SU-DHL-6 (cell line): ENCODE measurements at regions not wholly inside any gene's neighbourhood (a gene's known extent, or its start where the extent isn't known, plus 50 kb on each side); places are given as distances from the start of the nearest gene placed in this dataset.

Experiments used
- CTCF ChIP-seq: fragments of 200-600 bp; sonication (generic); IDR thresholded peaks from one replicate; pipeline ENCODE4 v1.5.1; 2017; ENCODE audit warnings: antibody characterized with exemption, mild to moderate bottlenecking, low read length, moderate library complexity; ENCODE audit not compliant: insufficient read depth, poor library complexity, severe bottlenecking
- EZH2phosphoT487 ChIP-seq: fragments of 200-600 bp; sonication (generic), shearing (Covaris generic); conservative IDR thresholded peaks from 2 replicates; pipeline ENCODE4 v1.6.1; 2018; ENCODE audit warnings: mild to moderate bottlenecking, antibody characterized with exemption, low read length, moderate library complexity, mixed read lengths

- TF ChIP-seq CTCF: no peak
- no peak for TF ChIP-seq EZH2phosphoT487
Measured at GRCh38 chr3:76824658-76825240, 215.2 kb upstream of the ROBO2 start.
